BLaER1 (cell line): ENCODE measurements at regions not wholly inside any gene's neighbourhood (a gene's known extent, or its start where the extent isn't known, plus 50 kb on each side); places are given as distances from the start of the nearest gene placed in this dataset.

Experiments
- H3K27ac ChIP-seq: shearing (Covaris generic); formaldehyde crosslinking; 2 replicates; pipeline ENCODE4 v1.8.1; 2022
- H3K27me3 ChIP-seq: shearing (Covaris generic); formaldehyde crosslinking; 2 replicates; pipeline ENCODE4 v1.8.1; 2022
- H3K36me3 ChIP-seq: shearing (Covaris generic); formaldehyde crosslinking; 2 replicates; pipeline ENCODE4 v1.8.1; 2022
- H3K4me1 ChIP-seq: shearing (Covaris generic); formaldehyde crosslinking; 2 replicates; pipeline ENCODE4 v1.8.1; 2022
- H3K4me2 ChIP-seq: shearing (Covaris generic); formaldehyde crosslinking; 2 replicates; pipeline ENCODE4 v1.8.1; 2022
- H3K4me3 ChIP-seq: shearing (Covaris generic); formaldehyde crosslinking; 2 replicates; pipeline ENCODE4 v1.8.1; 2022
- H3K9ac ChIP-seq: shearing (Covaris generic); formaldehyde crosslinking; 2 replicates; pipeline ENCODE4 v1.8.1; 2022
- H3K9me3 ChIP-seq: shearing (Covaris generic); formaldehyde crosslinking; 2 replicates; pipeline ENCODE4 v1.8.1; 2022
- H4K20me1 ChIP-seq: shearing (Covaris generic); formaldehyde crosslinking; 2 replicates; pipeline ENCODE4 v1.8.1; 2022
- Cebpa-rat ChIP-seq: shearing (Covaris generic); IDR thresholded peaks from 2 replicates; pipeline ENCODE4 v1.8.1; 2022

DNA sequence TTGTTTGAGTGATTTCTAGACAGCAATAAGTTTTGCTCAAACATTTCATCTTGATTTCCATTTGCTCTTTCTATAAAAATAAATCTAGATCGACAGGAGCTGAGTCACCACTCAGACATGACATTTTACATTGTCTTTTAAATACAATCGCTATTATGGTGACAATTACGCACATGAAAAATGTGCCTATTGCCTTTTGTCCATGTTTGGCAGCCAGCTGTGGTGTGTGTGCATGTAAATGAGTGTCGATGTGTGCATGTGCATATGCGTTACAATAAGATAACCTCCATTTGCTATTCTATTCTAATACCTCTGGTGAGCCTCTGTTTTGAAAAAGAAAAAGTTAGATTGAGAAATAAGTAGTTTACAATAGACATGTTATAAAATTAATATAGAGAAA lies 89.7 kb upstream of the GRM7 start:
- H3K27me3 ChIP-seq: no peaks in the 10 kb centered on the region
- H3K9ac ChIP-seq: no peak overlapping the region
- H3K4me1 ChIP-seq: no peaks in the 10 kb centered on the region
- H3K4me2 ChIP-seq: no peak overlapping the region
- no peak for TF ChIP-seq Cebpa-rat
- no peak overlapping the region for H3K4me3 ChIP-seq
- no peaks in the 10 kb centered on the region for H3K36me3 ChIP-seq
- no peaks in the 10 kb centered on the region for H4K20me1 ChIP-seq
- no peak overlapping the region for H3K27ac ChIP-seq
- H3K9me3 ChIP-seq: no peaks in the 10 kb centered on the region

DNA sequence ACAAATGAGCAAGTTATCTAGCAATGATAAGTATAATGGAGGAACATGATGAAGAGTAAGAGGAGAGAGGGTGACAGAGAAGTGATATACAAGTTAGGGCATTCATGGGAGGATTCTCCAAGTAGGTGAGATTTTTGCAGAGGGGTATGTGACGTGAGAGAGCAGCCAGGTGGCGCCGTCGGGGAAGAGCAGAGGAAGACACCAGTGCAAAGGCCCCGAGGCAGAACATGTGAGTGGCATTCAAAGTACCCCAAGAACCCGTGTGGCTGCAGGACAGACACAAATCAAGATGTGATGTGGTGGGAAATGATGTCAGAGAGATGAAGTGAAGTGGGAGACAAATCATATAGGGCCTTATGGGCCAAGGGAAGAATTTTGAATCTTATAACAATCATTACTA lies 81.8 kb upstream of the GRM7 start:
- Histone ChIP-seq H3K36me3 (no peaks in the 10 kb centered on the region), H3K9ac (no peak overlapping the region), H3K4me2 (no peak overlapping the region), H4K20me1 (no peaks in the 10 kb centered on the region), H3K27me3 (no peaks in the 10 kb centered on the region), H3K4me1 (no peaks in the 10 kb centered on the region), H3K9me3 (no peaks in the 10 kb centered on the region), H3K27ac (no peak overlapping the region), H3K4me3 (no peak overlapping the region)
- TF ChIP-seq Cebpa-rat: no peak

- Histone ChIP-seq H3K4me1 (no peaks in the 10 kb centered on the region), H3K9me3 (no peaks in the 10 kb centered on the region), H3K27ac (no peak overlapping the region), H3K4me3 (no peak overlapping the region), H3K9ac (no peak overlapping the region), H3K27me3 (no peaks in the 10 kb centered on the region), H3K36me3 (no peaks in the 10 kb centered on the region), H4K20me1 (no peaks in the 10 kb centered on the region), H3K4me2 (no peak overlapping the region)
- no peak for TF ChIP-seq Cebpa-rat
Observed at GRCh38 chr3:6781092-6781491, 79.8 kb upstream of the GRM7 start.

DNA sequence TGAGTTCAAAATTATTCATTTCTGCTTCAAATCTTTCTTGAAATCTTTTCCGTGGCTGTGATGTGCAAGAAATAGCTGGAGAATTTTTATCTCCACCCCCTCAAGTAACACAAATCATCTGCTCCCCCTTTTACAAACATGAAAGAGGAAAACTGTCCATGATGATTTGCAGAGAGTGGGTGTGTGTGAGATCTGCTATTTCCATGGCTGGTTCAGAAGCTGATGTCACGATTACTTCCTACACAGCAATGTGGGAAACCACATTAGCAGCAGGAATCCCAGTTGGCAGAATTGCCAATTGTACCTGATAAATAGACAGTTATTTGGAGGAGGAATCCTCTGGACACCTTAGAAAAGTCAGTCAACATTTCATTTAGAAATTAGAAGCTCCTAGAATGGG lies 75.2 kb upstream of the GRM7 start:
- Histone ChIP-seq H3K36me3 (no peaks in the 10 kb centered on the region), H3K4me2 (no peak overlapping the region), H3K9me3 (no peaks in the 10 kb centered on the region), H3K9ac (no peak overlapping the region), H4K20me1 (no peaks in the 10 kb centered on the region), H3K27me3 (no peaks in the 10 kb centered on the region), H3K4me1 (no peaks in the 10 kb centered on the region), H3K4me3 (no peak overlapping the region), H3K27ac (no peak overlapping the region)
- no peak for TF ChIP-seq Cebpa-rat

- Histone ChIP-seq H3K36me3 (no peaks in the 10 kb centered on the region), H3K4me1 (no peaks in the 10 kb centered on the region), H4K20me1 (no peaks in the 10 kb centered on the region), H3K9ac (no peak overlapping the region), H3K9me3 (no peaks in the 10 kb centered on the region), H3K27me3 (no peaks in the 10 kb centered on the region), H3K27ac (no peak overlapping the region), H3K4me2 (no peak overlapping the region), H3K4me3 (no peak overlapping the region)
- TF ChIP-seq Cebpa-rat: no peak
Observed at GRCh38 chr3:6791161-6791560, 69.8 kb upstream of the GRM7 start.

- H3K36me3 ChIP-seq: no peaks in the 10 kb centered on the region
- no peaks in the 10 kb centered on the region for H3K27me3 ChIP-seq
- no peak overlapping the region for H3K9ac ChIP-seq
- no peak overlapping the region for H3K4me3 ChIP-seq
- H3K4me2 ChIP-seq: no peak overlapping the region
- no peak for TF ChIP-seq Cebpa-rat
- no peak overlapping the region for H3K27ac ChIP-seq
- H3K9me3 ChIP-seq: no peaks in the 10 kb centered on the region
- no peaks in the 10 kb centered on the region for H4K20me1 ChIP-seq
- no peaks in the 10 kb centered on the region for H3K4me1 ChIP-seq
Observed at GRCh38 chr3:6799264-6799915, 61.5 kb upstream of the GRM7 start.

DNA sequence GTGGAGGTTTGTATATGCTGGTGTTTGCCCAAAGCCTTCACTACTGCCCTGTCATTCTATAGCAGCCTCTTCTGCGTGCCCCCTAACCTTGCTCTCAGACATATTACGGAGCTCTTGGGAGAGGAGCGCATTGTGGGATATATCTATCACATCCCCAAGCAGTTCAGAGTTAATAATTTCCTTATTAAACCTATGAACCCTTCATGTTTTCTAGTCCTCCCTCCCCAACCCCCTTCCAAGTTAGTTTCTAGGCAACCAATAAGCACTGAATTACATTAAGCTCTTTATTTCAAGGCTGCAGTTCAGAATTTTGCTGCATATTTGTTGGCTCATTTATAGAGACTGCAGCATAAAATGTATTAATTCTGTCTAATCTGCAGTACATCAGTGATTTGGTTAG lies 57.3 kb upstream of the GRM7 start:
- H3K27me3 ChIP-seq: no peaks in the 10 kb centered on the region
- H3K9me3 ChIP-seq: no peaks in the 10 kb centered on the region
- peaks cover 9% of the 10 kb centered on the region for H3K4me1 ChIP-seq
- no peaks in the 10 kb centered on the region for H4K20me1 ChIP-seq
- no peaks in the 10 kb centered on the region for H3K36me3 ChIP-seq
- no peak overlapping the region for H3K27ac ChIP-seq
- no peak overlapping the region for H3K4me3 ChIP-seq
- TF ChIP-seq Cebpa-rat: no peak
- H3K4me2 ChIP-seq: no peak overlapping the region
- H3K9ac ChIP-seq: no peak overlapping the region

DNA sequence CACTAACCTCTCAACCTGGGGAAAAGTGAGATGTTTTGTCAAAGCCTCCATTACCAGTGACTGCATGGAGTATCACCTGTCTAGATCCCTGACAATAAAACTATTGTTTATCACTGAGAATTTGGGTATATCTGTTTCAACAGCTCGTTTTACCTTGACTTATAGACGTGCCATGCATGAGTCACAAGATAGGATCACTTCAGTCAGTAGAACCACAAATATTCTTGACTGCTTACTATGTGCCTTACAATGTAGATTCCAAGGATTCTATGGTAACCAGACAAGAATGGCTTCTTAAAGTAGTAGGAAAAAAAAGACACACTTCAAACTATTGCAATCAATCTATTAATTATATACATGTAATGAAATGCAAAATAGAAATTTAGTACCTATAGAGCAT lies 55.7 kb upstream of the GRM7 start:
- no peaks in the 10 kb centered on the region for H3K9me3 ChIP-seq
- H3K4me3 ChIP-seq: no peak overlapping the region

GRCh38 chr3:6806991-6807390 lies 53.9 kb upstream of the GRM7 start:
- no peaks in the 10 kb centered on the region for H3K36me3 ChIP-seq
- H3K4me1 ChIP-seq: peaks cover 30% of the 10 kb centered on the region
- no peak overlapping the region for H3K4me3 ChIP-seq
- no peak overlapping the region for H3K4me2 ChIP-seq
- H4K20me1 ChIP-seq: no peaks in the 10 kb centered on the region
- TF ChIP-seq Cebpa-rat: no peak
- no peaks in the 10 kb centered on the region for H3K9me3 ChIP-seq
- H3K27me3 ChIP-seq: no peaks in the 10 kb centered on the region
- no peak overlapping the region for H3K27ac ChIP-seq
- no peak overlapping the region for H3K9ac ChIP-seq

More for the DNA sequence above, 55.7 kb upstream of the GRM7 start:
- no peaks in the 10 kb centered on the region for H4K20me1 ChIP-seq
- no peaks in the 10 kb centered on the region for H3K36me3 ChIP-seq
- no peak for TF ChIP-seq Cebpa-rat
- H3K9ac ChIP-seq: no peak overlapping the region
- no peak overlapping the region for H3K4me2 ChIP-seq
- no peaks in the 10 kb centered on the region for H3K27me3 ChIP-seq
- H3K27ac ChIP-seq: no peak overlapping the region
- H3K4me1 ChIP-seq: peaks cover 25% of the 10 kb centered on the region

GRCh38 chr3:6807967-6808588 lies 52.8 kb upstream of the GRM7 start:
- Histone ChIP-seq H3K36me3 (no peaks in the 10 kb centered on the region), H3K27me3 (no peaks in the 10 kb centered on the region), H4K20me1 (no peaks in the 10 kb centered on the region), H3K4me3 (no peak overlapping the region), H3K27ac (no peak overlapping the region), H3K9ac (no peak overlapping the region), H3K4me2 (0 out of 2 replicates have a peak overlapping the region, but pooled peaks have one; percentile 10), H3K9me3 (no peaks in the 10 kb centered on the region), H3K4me1 (peaks cover 30% of the 10 kb centered on the region)
- no peak for TF ChIP-seq Cebpa-rat
